ENCODE measurements at regions not wholly inside any gene's neighbourhood (a gene's known extent, or its start where the extent isn't known, plus 50 kb on each side); places are given as distances from the start of the nearest gene placed in this dataset.
"Not testable (repeated sequence)": the region's sequence is repeated elsewhere in the genome, so short reads cannot be mapped to it uniquely, and the experiment has no call there.

DNA sequence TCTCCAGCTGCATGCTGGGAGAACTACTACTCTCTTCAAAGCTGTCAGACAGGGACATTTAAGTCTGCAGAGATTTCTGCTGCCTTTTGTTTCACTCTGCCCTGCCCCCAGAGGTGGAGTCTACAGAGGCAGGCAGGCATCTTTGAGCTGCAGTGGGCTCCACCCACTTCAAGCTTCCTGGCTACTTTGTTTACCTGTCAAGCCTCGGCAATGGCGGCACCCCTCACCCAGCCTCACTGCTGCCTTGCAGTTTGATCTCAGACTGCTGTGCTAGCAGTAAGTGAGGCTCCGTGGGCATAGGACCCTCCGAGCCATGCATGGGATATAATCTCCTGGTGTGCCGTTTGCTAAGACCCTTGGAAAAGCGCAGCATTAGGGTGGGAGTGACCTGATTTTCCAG is 61.7 kb downstream of the DMRTA1 start:
- not testable (repeated sequence) for ATAC-seq (ENCODE audit: low read depth in 2 of 2); H3K27ac Mint-ChIP-seq; H3K4me1 Mint-ChIP-seq; H3K4me3 Mint-ChIP-seq; DNase-seq; H3K9me3 Mint-ChIP-seq; H3K36me3 Mint-ChIP-seq
- peaks cover 4 to 12% (median 8%) of the 10 kb centered on the region in 3 donors for H3K27me3 Mint-ChIP-seq

- ATAC-seq (ENCODE audit: low read depth in 2 of 2): no peak
- H3K4me3 Mint-ChIP-seq: no peak overlapping the region
- peaks cover 4 to 12% (median 8%) of the 10 kb centered on the region in 3 donors for H3K27me3 Mint-ChIP-seq
- no peaks in the 10 kb centered on the region for H3K36me3 Mint-ChIP-seq
- H3K9me3 Mint-ChIP-seq: peaks cover 0 to 8% (median 0%) of the 10 kb centered on the region in 7 donors
- no peaks in the 10 kb centered on the region for H3K4me1 Mint-ChIP-seq
- H3K27ac Mint-ChIP-seq: no peak overlapping the region
- DNase-seq: no peak
Measured at GRCh38 chr9:22508790-22509189, 62.2 kb downstream of the DMRTA1 start.

GRCh38 chr9:22512495-22512894 is 65.9 kb downstream of the DMRTA1 start:
- ATAC-seq (ENCODE audit: low read depth in 2 of 2) (no peak), DNase-seq (no peak)
- Mint-ChIP-seq H3K9me3 (peaks cover 0 to 8% (median 0%) of the 10 kb centered on the region in 7 donors), H3K27ac (no peak overlapping the region), H3K27me3 (peaks cover 0 to 6% (median 4%) of the 10 kb centered on the region in 3 donors), H3K4me1 (no peaks in the 10 kb centered on the region), H3K4me3 (no peak overlapping the region), H3K36me3 (no peaks in the 10 kb centered on the region)

GRCh38 chr9:22514871-22515270 is 68.2 kb downstream of the DMRTA1 start:
- Mint-ChIP-seq H3K27me3 (peaks cover 0 to 4% (median 0%) of the 10 kb centered on the region in 3 donors), H3K9me3 (no peaks in the 10 kb centered on the region), H3K4me1 (no peaks in the 10 kb centered on the region), H3K4me3 (no peak overlapping the region), H3K27ac (no peak overlapping the region), H3K36me3 (no peaks in the 10 kb centered on the region)
- no peak for DNase-seq
- no peak for ATAC-seq (ENCODE audit: low read depth in 2 of 2)

GRCh38 chr9:22522206-22522740 is 75.6 kb downstream of the DMRTA1 start:
- no peak overlapping the region for H3K27ac Mint-ChIP-seq
- no peak for ATAC-seq (ENCODE audit: low read depth in 2 of 2)
- no peaks in the 10 kb centered on the region for H3K36me3 Mint-ChIP-seq
- H3K4me1 Mint-ChIP-seq: no peaks in the 10 kb centered on the region
- H3K9me3 Mint-ChIP-seq: no peaks in the 10 kb centered on the region
- DNase-seq: no peak
- peaks cover 0 to 7% (median 0%) of the 10 kb centered on the region in 3 donors for H3K27me3 Mint-ChIP-seq
- H3K4me3 Mint-ChIP-seq: no peak overlapping the region

GRCh38 chr9:22528485-22528884 is 81.9 kb downstream of the DMRTA1 start:
- H3K27ac Mint-ChIP-seq: no peak overlapping the region
- no peak overlapping the region for H3K4me3 Mint-ChIP-seq
- no peaks in the 10 kb centered on the region for H3K4me1 Mint-ChIP-seq
- H3K27me3 Mint-ChIP-seq: no peaks in the 10 kb centered on the region
- peaks cover 0 to 2% (median 0%) of the 10 kb centered on the region in 7 donors for H3K9me3 Mint-ChIP-seq
- ATAC-seq (ENCODE audit: low read depth in 2 of 2) (no peak), DNase-seq (no peak)
- H3K36me3 Mint-ChIP-seq: no peaks in the 10 kb centered on the region

- no peak overlapping the region for H3K27ac Mint-ChIP-seq
- no peak overlapping the region for H3K4me3 Mint-ChIP-seq
- H3K9me3 Mint-ChIP-seq: peaks cover 0 to 10% (median 2%) of the 10 kb centered on the region in 7 donors
- DNase-seq (no peak), ATAC-seq (ENCODE audit: low read depth in 2 of 2) (no peak)
- no peaks in the 10 kb centered on the region for H3K4me1 Mint-ChIP-seq
- no peaks in the 10 kb centered on the region for H3K36me3 Mint-ChIP-seq
- no peaks in the 10 kb centered on the region for H3K27me3 Mint-ChIP-seq
Measured at GRCh38 chr9:22529426-22530199, 83.0 kb downstream of the DMRTA1 start.

DNA sequence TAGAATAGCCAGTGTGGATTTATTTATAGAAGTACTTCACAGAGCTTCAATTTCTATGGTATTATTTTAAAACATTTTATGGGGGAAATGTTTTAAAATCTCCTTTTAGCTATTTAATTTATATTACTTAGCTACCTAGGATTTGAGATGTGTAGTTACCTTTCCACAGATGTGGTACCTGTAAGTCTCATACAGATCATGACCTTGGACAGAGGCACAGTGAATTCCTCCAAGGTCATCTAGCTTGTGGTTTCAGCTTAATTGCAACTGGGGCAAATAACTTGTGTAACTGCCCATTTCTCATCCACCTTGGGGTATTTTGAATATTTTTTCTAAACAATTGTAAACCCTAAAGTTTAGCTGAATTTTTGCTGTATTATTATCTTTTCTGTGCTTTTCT is 89.2 kb downstream of the DMRTA1 start:
- Mint-ChIP-seq H3K9me3 (peaks cover 0 to 10% (median 3%) of the 10 kb centered on the region in 7 donors), H3K4me1 (no peaks in the 10 kb centered on the region), H3K27me3 (no peaks in the 10 kb centered on the region), H3K4me3 (no peak overlapping the region), H3K36me3 (no peaks in the 10 kb centered on the region), H3K27ac (no peak overlapping the region)
- ATAC-seq (ENCODE audit: low read depth in 2 of 2) (no peak), DNase-seq (no peak)

GRCh38 chr9:22537721-22538120 is 91.1 kb downstream of the DMRTA1 start:
- Mint-ChIP-seq H3K4me1 (no peaks in the 10 kb centered on the region), H3K27me3 (no peaks in the 10 kb centered on the region), H3K4me3 (no peak overlapping the region), H3K36me3 (no peaks in the 10 kb centered on the region), H3K27ac (no peak overlapping the region), H3K9me3 (peaks cover 0 to 14% (median 3%) of the 10 kb centered on the region in 7 donors)
- DNase-seq (no peak), ATAC-seq (ENCODE audit: low read depth in 2 of 2) (no peak)

- ATAC-seq (ENCODE audit: low read depth in 2 of 2) (no peak), DNase-seq (no peak)
- H3K9me3 Mint-ChIP-seq: peaks cover 0 to 2% (median 0%) of the 10 kb centered on the region in 7 donors
- H3K4me1 Mint-ChIP-seq: no peaks in the 10 kb centered on the region
- no peaks in the 10 kb centered on the region for H3K36me3 Mint-ChIP-seq
- H3K27me3 Mint-ChIP-seq: no peaks in the 10 kb centered on the region
- H3K27ac Mint-ChIP-seq: peak overlapping the region in 1 of 6 donors; percentile 55
- no peak overlapping the region for H3K4me3 Mint-ChIP-seq
Measured at GRCh38 chr9:22548625-22549024, 102.0 kb downstream of the DMRTA1 start.

DNA sequence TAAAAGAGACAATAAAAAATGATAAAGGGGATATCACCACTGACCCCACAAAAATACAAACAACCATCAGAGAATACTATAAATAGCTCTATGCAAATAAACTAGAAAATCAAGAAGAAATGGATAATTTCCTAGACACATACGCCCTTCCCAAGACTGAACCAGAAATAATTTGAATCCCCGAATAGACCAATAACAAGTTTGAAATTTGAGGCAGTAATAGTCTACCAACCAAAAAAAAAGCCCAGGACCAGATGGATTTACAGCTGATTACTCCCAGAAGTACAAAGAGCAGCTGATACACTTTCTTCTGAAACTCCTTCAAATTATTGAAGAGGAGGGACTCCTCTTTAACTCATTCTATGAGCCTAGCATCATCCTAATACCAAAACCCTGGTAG is 128.1 kb downstream of the DMRTA1 start:
- no peaks in the 10 kb centered on the region for H3K27me3 Mint-ChIP-seq
- peaks cover 0 to 11% of the 10 kb centered on the region in 2 donors for H3K36me3 Mint-ChIP-seq
- DNase-seq (no peak), ATAC-seq (ENCODE audit: low read depth in 2 of 2) (no peak)
- no peak overlapping the region for H3K27ac Mint-ChIP-seq
- H3K4me3 Mint-ChIP-seq: no peak overlapping the region
- H3K9me3 Mint-ChIP-seq: peaks cover 14 to 54% (median 22%) of the 10 kb centered on the region in 7 donors
- no peaks in the 10 kb centered on the region for H3K4me1 Mint-ChIP-seq

DNA sequence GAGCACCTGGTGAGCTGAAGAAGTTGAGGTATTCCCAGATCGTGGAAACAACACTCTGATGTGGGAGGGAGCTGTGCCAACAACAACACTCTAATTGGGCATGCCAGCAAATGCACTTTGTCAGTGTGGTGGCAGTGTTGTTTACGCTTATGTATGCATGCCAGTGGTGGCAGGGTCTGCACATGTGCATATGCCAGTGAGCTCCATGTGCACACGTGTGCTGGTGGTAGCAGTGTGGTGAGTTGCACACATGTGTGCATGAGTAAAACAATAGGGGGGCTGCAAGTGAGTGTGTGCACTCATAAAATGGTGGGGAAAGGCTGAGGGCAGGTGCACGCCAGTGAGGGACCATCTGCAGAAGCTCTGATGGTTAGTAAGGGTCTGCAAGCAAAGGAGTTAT is 134.2 kb downstream of the DMRTA1 start:
- Mint-ChIP-seq H3K27me3 (no peaks in the 10 kb centered on the region), H3K36me3 (no peaks in the 10 kb centered on the region), H3K27ac (no peak overlapping the region), H3K4me1 (no peaks in the 10 kb centered on the region), H3K4me3 (no peak overlapping the region), H3K9me3 (peaks cover 0 to 31% (median 10%) of the 10 kb centered on the region in 7 donors)
- ATAC-seq (ENCODE audit: low read depth in 2 of 2): no peak
- DNase-seq: no peak

- no peaks in the 10 kb centered on the region for H3K27me3 Mint-ChIP-seq
- H3K36me3 Mint-ChIP-seq: no peaks in the 10 kb centered on the region
- peaks cover 0 to 31% (median 10%) of the 10 kb centered on the region in 7 donors for H3K9me3 Mint-ChIP-seq
- ATAC-seq (ENCODE audit: low read depth in 2 of 2): no peak
- DNase-seq: no peak
- no peak overlapping the region for H3K4me3 Mint-ChIP-seq
- no peak overlapping the region for H3K27ac Mint-ChIP-seq
- H3K4me1 Mint-ChIP-seq: no peaks in the 10 kb centered on the region
Measured at GRCh38 chr9:22582221-22582620, 135.6 kb downstream of the DMRTA1 start.

- H3K4me3 Mint-ChIP-seq: no peak overlapping the region
- H3K9me3 Mint-ChIP-seq: peaks cover 0 to 3% (median 0%) of the 10 kb centered on the region in 7 donors
- DNase-seq: no peak
- no peak for ATAC-seq (ENCODE audit: low read depth in 2 of 2)
- no peaks in the 10 kb centered on the region for H3K36me3 Mint-ChIP-seq
- no peaks in the 10 kb centered on the region for H3K4me1 Mint-ChIP-seq
- H3K27ac Mint-ChIP-seq: no peak overlapping the region
- H3K27me3 Mint-ChIP-seq: peaks cover 0 to 3% (median 0%) of the 10 kb centered on the region in 3 donors
Measured at GRCh38 chr9:22588918-22589317, 142.3 kb downstream of the DMRTA1 start.
